ENCODE measurements at regions not wholly inside any gene's neighbourhood (a gene's known extent, or its start where the extent isn't known, plus 50 kb on each side); places are given as distances from the start of the nearest gene placed in this dataset.

- no peaks in the 10 kb centered on the region for H3K9me3 ChIP-seq
- no peaks in the 10 kb centered on the region for H3K36me3 ChIP-seq
- no peak overlapping the region for H3K4me3 ChIP-seq (ENCODE audit: low read depth in 1 of 2, low read length in 1 of 2)
- H3K27me3 ChIP-seq, result no peaks in the 10 kb centered on the region
- H3K27ac ChIP-seq, result peak overlapping the region; percentile 87
- H3K4me1 ChIP-seq (ENCODE audit: control insufficient read depth in 1 of 2, insufficient read depth in 1 of 2, low read depth in 1 of 2, low read length in 1 of 2), result peaks cover 37 to 50% of the 10 kb centered on the region in 2 experiments
- no peak for TF ChIP-seq CTCF (IDR thresholded peaks at IDR 0.05)
Observed at GRCh38 chr6:118744261-118744941, 93.0 kb upstream of the CEP85L start.

- TF ChIP-seq CTCF (IDR thresholded peaks at IDR 0.05), result no peak
- no peak overlapping the region for H3K27ac ChIP-seq
- no peaks in the 10 kb centered on the region for H3K27me3 ChIP-seq
- no peaks in the 10 kb centered on the region for H3K36me3 ChIP-seq
- H3K4me3 ChIP-seq (ENCODE audit: low read depth in 1 of 2, low read length in 1 of 2), result no peak overlapping the region
- H3K9me3 ChIP-seq, result no peaks in the 10 kb centered on the region
- peaks cover 37 to 48% of the 10 kb centered on the region in 2 experiments for H3K4me1 ChIP-seq (ENCODE audit: control insufficient read depth in 1 of 2, insufficient read depth in 1 of 2, low read depth in 1 of 2, low read length in 1 of 2)
Observed at GRCh38 chr6:118743746-118744145, 92.4 kb upstream of the CEP85L start.

- no peak overlapping the region for H3K27ac ChIP-seq
- no peaks in the 10 kb centered on the region for H3K27me3 ChIP-seq
- no peaks in the 10 kb centered on the region for H3K9me3 ChIP-seq
- H3K4me3 ChIP-seq (ENCODE audit: low read depth in 1 of 2, low read length in 1 of 2), result no peak overlapping the region
- H3K36me3 ChIP-seq, result no peaks in the 10 kb centered on the region
- TF ChIP-seq CTCF (IDR thresholded peaks at IDR 0.05), result no peak
- peaks cover 4 to 14% of the 10 kb centered on the region in 2 experiments for H3K4me1 ChIP-seq (ENCODE audit: control insufficient read depth in 1 of 2, insufficient read depth in 1 of 2, low read depth in 1 of 2, low read length in 1 of 2)
Observed at GRCh38 chr6:118740372-118740771, 89.0 kb upstream of the CEP85L start.

- H3K4me3 ChIP-seq (ENCODE audit: low read depth in 1 of 2, low read length in 1 of 2), result no peak overlapping the region
- H3K9me3 ChIP-seq, result no peaks in the 10 kb centered on the region
- no peak overlapping the region for H3K27ac ChIP-seq
- no peaks in the 10 kb centered on the region for H3K36me3 ChIP-seq
- no peaks in the 10 kb centered on the region for H3K27me3 ChIP-seq
- H3K4me1 ChIP-seq (ENCODE audit: control insufficient read depth in 1 of 2, insufficient read depth in 1 of 2, low read depth in 1 of 2, low read length in 1 of 2), result peaks cover 0 to 9% of the 10 kb centered on the region in 2 experiments
- TF ChIP-seq CTCF (IDR thresholded peaks at IDR 0.05), result no peak
Observed at GRCh38 chr6:118739696-118740353, 88.4 kb upstream of the CEP85L start.

- TF ChIP-seq CTCF (IDR thresholded peaks at IDR 0.05), result no peak
Observed at GRCh38 chr6:118736440-118736839, 85.0 kb upstream of the CEP85L start.

More at GRCh38 chr6:118736440-118736839, 85.0 kb upstream of the CEP85L start:
- no peaks in the 10 kb centered on the region for H3K9me3 ChIP-seq
- no peak overlapping the region for H3K27ac ChIP-seq
- no peaks in the 10 kb centered on the region for H3K36me3 ChIP-seq
- no peaks in the 10 kb centered on the region for H3K27me3 ChIP-seq
- no peak overlapping the region for H3K4me3 ChIP-seq (ENCODE audit: low read depth in 1 of 2, low read length in 1 of 2)
- H3K4me1 ChIP-seq (ENCODE audit: control insufficient read depth in 1 of 2, insufficient read depth in 1 of 2, low read depth in 1 of 2, low read length in 1 of 2), result no peaks in the 10 kb centered on the region
